Neural cell (in vitro differentiated cells): ENCODE measurements at regions not wholly inside any gene's neighbourhood (a gene's known extent, or its start where the extent isn't known, plus 50 kb on each side); places are given as distances from the start of the nearest gene placed in this dataset.

Experiments
- EP300 ChIP-seq: fragments of 450-650 bp; conservative IDR thresholded peaks from 2 replicates; pipeline ENCODE4 v1.6.1; 2014; ENCODE audit warnings: antibody characterized with exemption, mild to moderate bottlenecking, moderate library complexity; ENCODE audit not compliant: poor library complexity, severe bottlenecking
- MXI1 ChIP-seq: fragments of 450-650 bp; conservative IDR thresholded peaks from 2 replicates; pipeline ENCODE4 v1.6.1; 2014; ENCODE audit warnings: antibody characterized with exemption, mild to moderate bottlenecking; ENCODE audit not compliant: poor library complexity, severe bottlenecking
- POLR2AphosphoS5 ChIP-seq: IDR thresholded peaks from 2 replicates; pipeline ENCODE4 v1.6.1; 2012
- TAF1 ChIP-seq: IDR thresholded peaks from 2 replicates; pipeline ENCODE4 v1.6.1; 2012; ENCODE audit warnings: low read depth
- TF ChIP-seq, protein P1 (sequence below): fragments of 450-650 bp; IDR thresholded peaks from 2 replicates; pipeline ENCODE4 v1.5.1; 2014; ENCODE audit warnings: antibody characterized with exemption, mild to moderate bottlenecking, moderate library complexity; ENCODE audit not compliant: poor library complexity, severe bottlenecking

DNA sequence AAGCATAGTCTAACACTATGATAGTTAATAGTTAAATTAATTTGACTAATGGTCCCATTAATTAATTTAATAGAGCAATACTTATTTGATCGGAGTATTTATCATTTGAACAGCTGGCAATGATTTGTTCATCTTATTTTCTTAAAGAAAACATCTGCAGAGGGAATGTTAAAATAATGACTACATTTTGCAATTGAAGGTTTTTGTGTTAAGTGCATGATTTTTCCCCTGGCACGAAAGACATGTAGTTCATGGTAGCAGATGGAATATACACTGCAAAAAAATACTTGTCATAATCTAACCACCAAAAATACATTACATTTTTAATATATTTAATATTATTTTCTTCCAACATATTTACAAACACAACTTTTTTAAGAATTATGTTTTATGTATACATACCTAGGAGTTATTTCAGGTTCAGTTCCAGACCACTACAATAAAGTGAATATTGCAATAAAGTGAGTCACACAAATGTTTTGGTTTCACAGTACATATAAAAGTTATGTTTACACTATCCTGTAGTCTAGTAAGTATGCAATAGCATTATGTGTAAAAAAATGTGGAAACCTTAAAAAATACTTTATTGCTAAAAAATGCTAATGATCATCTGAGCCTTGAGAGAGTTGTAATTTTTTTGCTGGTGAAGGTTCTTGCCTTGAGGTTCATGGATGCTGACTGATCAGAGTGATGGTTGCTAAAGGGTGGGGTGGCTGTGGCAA, 292.6 kb upstream of the DAB2 start:
- TF ChIP-seq EP300 (no peak), POLR2AphosphoS5 (no peak), MXI1 (no peak), TAF1 (no peak)
- TF ChIP-seq, protein P1, sequence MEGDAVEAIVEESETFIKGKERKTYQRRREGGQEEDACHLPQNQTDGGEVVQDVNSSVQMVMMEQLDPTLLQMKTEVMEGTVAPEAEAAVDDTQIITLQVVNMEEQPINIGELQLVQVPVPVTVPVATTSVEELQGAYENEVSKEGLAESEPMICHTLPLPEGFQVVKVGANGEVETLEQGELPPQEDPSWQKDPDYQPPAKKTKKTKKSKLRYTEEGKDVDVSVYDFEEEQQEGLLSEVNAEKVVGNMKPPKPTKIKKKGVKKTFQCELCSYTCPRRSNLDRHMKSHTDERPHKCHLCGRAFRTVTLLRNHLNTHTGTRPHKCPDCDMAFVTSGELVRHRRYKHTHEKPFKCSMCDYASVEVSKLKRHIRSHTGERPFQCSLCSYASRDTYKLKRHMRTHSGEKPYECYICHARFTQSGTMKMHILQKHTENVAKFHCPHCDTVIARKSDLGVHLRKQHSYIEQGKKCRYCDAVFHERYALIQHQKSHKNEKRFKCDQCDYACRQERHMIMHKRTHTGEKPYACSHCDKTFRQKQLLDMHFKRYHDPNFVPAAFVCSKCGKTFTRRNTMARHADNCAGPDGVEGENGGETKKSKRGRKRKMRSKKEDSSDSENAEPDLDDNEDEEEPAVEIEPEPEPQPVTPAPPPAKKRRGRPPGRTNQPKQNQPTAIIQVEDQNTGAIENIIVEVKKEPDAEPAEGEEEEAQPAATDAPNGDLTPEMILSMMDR = no peak
